ENCODE measurements at regions not wholly inside any gene's neighbourhood (a gene's known extent, or its start where the extent isn't known, plus 50 kb on each side); places are given as distances from the start of the nearest gene placed in this dataset.

- H4K5ac ChIP-seq (ENCODE audit: low read depth, low read length), result no peak overlapping the region
- H3K4ac ChIP-seq (ENCODE audit: low read depth, low read length), result no peak overlapping the region
- intact Hi-C loops (cut with micrococcal nuclease), result no loop called here
- H2AK9ac ChIP-seq (replicated peaks; ENCODE audit: low read depth, low read length, poor library complexity), result no peak overlapping the region
- H2AK5ac ChIP-seq (ENCODE audit: low read depth, low read length), result no peak overlapping the region
- no peak overlapping the region for H3K56ac ChIP-seq (ENCODE audit: extremely low read depth, insufficient read depth, low read length)
- in situ Hi-C loops (cut with MboI; ENCODE audit: low sequenced_read_pairs), result no loop called here
- H3K27me3 ChIP-seq (ENCODE audit: control insufficient read depth, insufficient read depth, low read length), result 0 out of 2 replicates have a peak, but pooled peaks cover 3% of the 10 kb centered on the region
- ChIA-PET POLR2A (ENCODE audit: unreplicated experiment) (no interaction called here), CTCF (no interaction called here)
- H3K4me3 ChIP-seq (ENCODE audit: insufficient read depth, low read depth, low read length), result no peak overlapping the region
- H3K27ac ChIP-seq (ENCODE audit: insufficient read depth, low read length), result no peak overlapping the region
- H3K9me3 ChIP-seq (ENCODE audit: control insufficient read depth, insufficient read depth, low read length), result no peaks in the 10 kb centered on the region
- no peak overlapping the region for H3K4me2 ChIP-seq (ENCODE audit: low read depth, low read length)
- H2BK15ac ChIP-seq (ENCODE audit: low read depth, low read length), result no peak overlapping the region
- no peaks in the 10 kb centered on the region for H3K9me1 ChIP-seq (ENCODE audit: insufficient read depth, low read length)
- no peaks in the 10 kb centered on the region for H3K4me1 ChIP-seq (ENCODE audit: control insufficient read depth, insufficient read depth, low read length)
- no peak overlapping the region for H3K9ac ChIP-seq (ENCODE audit: low read depth, low read length)
- WGBS, 2 experiments (ENCODE audit: extremely low coverage in 2 of 2, insufficient read length in 1 of 2), result no CpG with 5 or more reads among the region's 3 CpGs
- dilution Hi-C loops (cut with HindIII; ENCODE audit: low sequenced_read_pairs, unreplicated experiment), result no loop called here
- H3K23ac ChIP-seq (ENCODE audit: low read depth, low read length), result no peak overlapping the region
- TF ChIP-seq CEBPB (IDR thresholded peaks at IDR 0.05; ENCODE audit: low read depth, low read length), result no peak
- no peak overlapping the region for H4K8ac ChIP-seq (ENCODE audit: low read depth in 2 of 2, low read length in 2 of 2)
- H2BK20ac ChIP-seq (ENCODE audit: low read depth, low read length), result no peak overlapping the region
- H3K14ac ChIP-seq (replicated peaks; ENCODE audit: low read depth, low read length), result no peak overlapping the region
- ATAC-seq (ENCODE audit: low read depth) (no peak), DNase-seq (no peak)
- H2AFZ ChIP-seq (replicated peaks; ENCODE audit: low read length, poor library complexity), result no peak overlapping the region
- H3K79me1 ChIP-seq (ENCODE audit: low read depth in 1 of 2, low read length in 2 of 2), result no peaks in the 10 kb centered on the region
- BruUV-seq (replicated peaks), result no TSS peak
- H4K20me1 ChIP-seq (ENCODE audit: insufficient read depth, low read length), result no peaks in the 10 kb centered on the region
- no peak overlapping the region for H2BK120ac ChIP-seq (ENCODE audit: low read depth, low read length)
- H2BK5ac ChIP-seq (ENCODE audit: low read depth, low read length, poor library complexity, severe bottlenecking), result no peak overlapping the region
- no peak overlapping the region for H4K91ac ChIP-seq (ENCODE audit: insufficient read depth, low read depth, low read length)
- no peaks in the 10 kb centered on the region for H3K36me3 ChIP-seq (ENCODE audit: control insufficient read depth, insufficient read depth, low read length)
- H3K18ac ChIP-seq (ENCODE audit: low read depth, low read length), result no peak overlapping the region
Measured at GRCh38 chr14:38944691-38945090, 158.3 kb downstream of the SEC23A start.
